SK-N-SH treated with all-trans-retinoic acid at 6 μM for 48 hours (cell line): ENCODE measurements at regions not wholly inside any gene's neighbourhood (a gene's known extent, or its start where the extent isn't known, plus 50 kb on each side); places are given as distances from the start of the nearest gene placed in this dataset.

Experiments
- CSDC2 ChIP-seq: fragments of 250-450 bp; sonication (Bioruptor Pico); IDR thresholded peaks from 2 replicates; pipeline ENCODE4 v1.5.0; 2020; ENCODE audit warnings: mild to moderate bottlenecking, moderate library complexity
- ESRRG ChIP-seq: fragments of 250-450 bp; sonication (Bioruptor Pico); IDR thresholded peaks from 2 replicates; pipeline ENCODE4 v1.6.1; 2021; ENCODE audit warnings: mild to moderate bottlenecking
- ISL1 ChIP-seq: fragments of 250-450 bp; sonication (Bioruptor Pico); IDR thresholded peaks from 2 replicates; pipeline ENCODE4 v2.1.2; 2022; ENCODE audit warnings: mild to moderate bottlenecking, moderate library complexity
- PPARA ChIP-seq: fragments of 250-450 bp; sonication (Bioruptor Pico); IDR thresholded peaks from 2 replicates; pipeline ENCODE4 v1.5.0; 2020; ENCODE audit warnings: mild to moderate bottlenecking, borderline replicate concordance
- TCF4 ChIP-seq: fragments of 250-450 bp; sonication (Bioruptor Pico); IDR thresholded peaks from 2 replicates; pipeline ENCODE4 v1.8.0; 2021; ENCODE audit warnings: mild to moderate bottlenecking, moderate library complexity, borderline replicate concordance
- TOX ChIP-seq: fragments of 250-450 bp; sonication (Bioruptor Pico); IDR thresholded peaks from 2 replicates; pipeline ENCODE4 v1.8.0; 2021; ENCODE audit warnings: mild to moderate bottlenecking, moderate library complexity, borderline replicate concordance
- ZNF565 ChIP-seq: fragments of 450-650 bp; formaldehyde crosslinking; conservative IDR thresholded peaks from 2 replicates; pipeline ENCODE4 v1.5.0; 2020; ENCODE audit warnings: low read depth, mild to moderate bottlenecking, moderate library complexity
- ZNF8 ChIP-seq: fragments of 450-650 bp; formaldehyde crosslinking; IDR thresholded peaks from 2 replicates; pipeline ENCODE4 v1.5.0; 2020; ENCODE audit warnings: mild to moderate bottlenecking, moderate library complexity
- TF ChIP-seq, protein P1 (sequence below): fragments of 250-450 bp; sonication (Bioruptor Pico); IDR thresholded peaks from 2 replicates; pipeline ENCODE4 v1.8.0; 2020; ENCODE audit warnings: mild to moderate bottlenecking, moderate library complexity, borderline replicate concordance
- TF ChIP-seq, protein P2 (sequence below): fragments of 250-450 bp; sonication (Bioruptor Pico); IDR thresholded peaks from 2 replicates; pipeline ENCODE4 v1.8.0; 2021; ENCODE audit warnings: low read depth, mild to moderate bottlenecking, moderate library complexity, borderline replicate concordance
- TF ChIP-seq, protein P3 (sequence below): fragments of 250-450 bp; sonication (Bioruptor Pico); IDR thresholded peaks from 2 replicates; pipeline ENCODE4 v1.5.1; 2020; ENCODE audit warnings: low read depth, mild to moderate bottlenecking, moderate library complexity
- TF ChIP-seq, protein P4 (sequence below): fragments of 250-450 bp; sonication (Bioruptor Pico); IDR thresholded peaks from 2 replicates; pipeline ENCODE4 v1.5.0; 2020; ENCODE audit warnings: mild to moderate bottlenecking, moderate library complexity

DNA sequence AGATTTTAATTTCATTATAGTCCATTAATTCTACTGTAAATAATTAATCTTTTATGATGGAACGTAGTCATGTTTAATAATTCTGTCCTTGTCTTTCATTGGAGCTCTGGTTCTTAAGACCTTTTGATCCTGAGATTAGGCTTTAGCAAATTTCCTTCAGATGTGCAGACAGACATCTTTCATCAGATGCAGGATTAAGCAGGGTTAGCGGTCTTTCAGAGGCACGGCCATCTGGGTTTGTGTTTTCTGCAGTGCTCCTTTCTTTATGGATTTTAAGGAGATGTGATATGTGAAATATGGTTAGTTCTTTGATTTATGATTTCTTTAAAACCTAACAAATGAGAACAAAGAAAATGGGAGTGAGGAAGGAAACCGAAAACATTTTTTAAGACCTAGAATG lies 643.9 kb upstream of the SGCG start:
- TF ChIP-seq ZNF565 (CRISPR knock-in tag) (no peak), ESRRG (CRISPR knock-in tag) (no peak), TOX (CRISPR knock-in tag) (no peak), CSDC2 (CRISPR knock-in tag) (no peak), ZNF8 (CRISPR knock-in tag) (no peak), ISL1 (no peak), TCF4 (CRISPR knock-in tag) (no peak), PPARA (CRISPR knock-in tag) (no peak)
- TF ChIP-seq, protein P1, sequence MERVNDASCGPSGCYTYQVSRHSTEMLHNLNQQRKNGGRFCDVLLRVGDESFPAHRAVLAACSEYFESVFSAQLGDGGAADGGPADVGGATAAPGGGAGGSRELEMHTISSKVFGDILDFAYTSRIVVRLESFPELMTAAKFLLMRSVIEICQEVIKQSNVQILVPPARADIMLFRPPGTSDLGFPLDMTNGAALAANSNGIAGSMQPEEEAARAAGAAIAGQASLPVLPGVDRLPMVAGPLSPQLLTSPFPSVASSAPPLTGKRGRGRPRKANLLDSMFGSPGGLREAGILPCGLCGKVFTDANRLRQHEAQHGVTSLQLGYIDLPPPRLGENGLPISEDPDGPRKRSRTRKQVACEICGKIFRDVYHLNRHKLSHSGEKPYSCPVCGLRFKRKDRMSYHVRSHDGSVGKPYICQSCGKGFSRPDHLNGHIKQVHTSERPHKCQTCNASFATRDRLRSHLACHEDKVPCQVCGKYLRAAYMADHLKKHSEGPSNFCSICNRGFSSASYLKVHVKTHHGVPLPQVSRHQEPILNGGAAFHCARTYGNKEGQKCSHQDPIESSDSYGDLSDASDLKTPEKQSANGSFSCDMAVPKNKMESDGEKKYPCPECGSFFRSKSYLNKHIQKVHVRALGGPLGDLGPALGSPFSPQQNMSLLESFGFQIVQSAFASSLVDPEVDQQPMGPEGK (CRISPR knock-in tag), result no peak
- TF ChIP-seq, protein P2, sequence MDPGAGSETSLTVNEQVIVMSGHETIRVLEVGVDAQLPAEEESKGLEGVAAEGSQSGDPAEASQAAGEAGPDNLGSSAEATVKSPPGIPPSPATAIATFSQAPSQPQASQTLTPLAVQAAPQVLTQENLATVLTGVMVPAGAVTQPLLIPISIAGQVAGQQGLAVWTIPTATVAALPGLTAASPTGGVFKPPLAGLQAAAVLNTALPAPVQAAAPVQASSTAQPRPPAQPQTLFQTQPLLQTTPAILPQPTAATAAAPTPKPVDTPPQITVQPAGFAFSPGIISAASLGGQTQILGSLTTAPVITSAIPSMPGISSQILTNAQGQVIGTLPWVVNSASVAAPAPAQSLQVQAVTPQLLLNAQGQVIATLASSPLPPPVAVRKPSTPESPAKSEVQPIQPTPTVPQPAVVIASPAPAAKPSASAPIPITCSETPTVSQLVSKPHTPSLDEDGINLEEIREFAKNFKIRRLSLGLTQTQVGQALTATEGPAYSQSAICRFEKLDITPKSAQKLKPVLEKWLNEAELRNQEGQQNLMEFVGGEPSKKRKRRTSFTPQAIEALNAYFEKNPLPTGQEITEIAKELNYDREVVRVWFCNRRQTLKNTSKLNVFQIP (CRISPR knock-in tag), result no peak
- TF ChIP-seq, protein P3, sequence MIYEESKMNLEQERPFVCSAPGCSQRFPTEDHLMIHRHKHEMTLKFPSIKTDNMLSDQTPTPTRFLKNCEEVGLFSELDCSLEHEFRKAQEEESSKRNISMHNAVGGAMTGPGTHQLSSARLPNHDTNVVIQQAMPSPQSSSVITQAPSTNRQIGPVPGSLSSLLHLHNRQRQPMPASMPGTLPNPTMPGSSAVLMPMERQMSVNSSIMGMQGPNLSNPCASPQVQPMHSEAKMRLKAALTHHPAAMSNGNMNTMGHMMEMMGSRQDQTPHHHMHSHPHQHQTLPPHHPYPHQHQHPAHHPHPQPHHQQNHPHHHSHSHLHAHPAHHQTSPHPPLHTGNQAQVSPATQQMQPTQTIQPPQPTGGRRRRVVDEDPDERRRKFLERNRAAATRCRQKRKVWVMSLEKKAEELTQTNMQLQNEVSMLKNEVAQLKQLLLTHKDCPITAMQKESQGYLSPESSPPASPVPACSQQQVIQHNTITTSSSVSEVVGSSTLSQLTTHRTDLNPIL (CRISPR knock-in tag), result no peak
- TF ChIP-seq, protein P4, sequence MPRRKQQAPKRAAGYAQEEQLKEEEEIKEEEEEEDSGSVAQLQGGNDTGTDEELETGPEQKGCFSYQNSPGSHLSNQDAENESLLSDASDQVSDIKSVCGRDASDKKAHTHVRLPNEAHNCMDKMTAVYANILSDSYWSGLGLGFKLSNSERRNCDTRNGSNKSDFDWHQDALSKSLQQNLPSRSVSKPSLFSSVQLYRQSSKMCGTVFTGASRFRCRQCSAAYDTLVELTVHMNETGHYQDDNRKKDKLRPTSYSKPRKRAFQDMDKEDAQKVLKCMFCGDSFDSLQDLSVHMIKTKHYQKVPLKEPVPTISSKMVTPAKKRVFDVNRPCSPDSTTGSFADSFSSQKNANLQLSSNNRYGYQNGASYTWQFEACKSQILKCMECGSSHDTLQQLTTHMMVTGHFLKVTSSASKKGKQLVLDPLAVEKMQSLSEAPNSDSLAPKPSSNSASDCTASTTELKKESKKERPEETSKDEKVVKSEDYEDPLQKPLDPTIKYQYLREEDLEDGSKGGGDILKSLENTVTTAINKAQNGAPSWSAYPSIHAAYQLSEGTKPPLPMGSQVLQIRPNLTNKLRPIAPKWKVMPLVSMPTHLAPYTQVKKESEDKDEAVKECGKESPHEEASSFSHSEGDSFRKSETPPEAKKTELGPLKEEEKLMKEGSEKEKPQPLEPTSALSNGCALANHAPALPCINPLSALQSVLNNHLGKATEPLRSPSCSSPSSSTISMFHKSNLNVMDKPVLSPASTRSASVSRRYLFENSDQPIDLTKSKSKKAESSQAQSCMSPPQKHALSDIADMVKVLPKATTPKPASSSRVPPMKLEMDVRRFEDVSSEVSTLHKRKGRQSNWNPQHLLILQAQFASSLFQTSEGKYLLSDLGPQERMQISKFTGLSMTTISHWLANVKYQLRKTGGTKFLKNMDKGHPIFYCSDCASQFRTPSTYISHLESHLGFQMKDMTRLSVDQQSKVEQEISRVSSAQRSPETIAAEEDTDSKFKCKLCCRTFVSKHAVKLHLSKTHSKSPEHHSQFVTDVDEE (CRISPR knock-in tag), result no peak
